Stimulated activated CD8-positive, alpha-beta memory T cell treated with anti-CD3 and anti-CD28 coated beads, Interleukin-7, amount 100 ng/mL, for 48 hours (primary cell): ENCODE measurements at regions not wholly inside any gene's neighbourhood (a gene's known extent, or its start where the extent isn't known, plus 50 kb on each side); places are given as distances from the start of the nearest gene placed in this dataset.

ENCODE experiments used
- DNase-seq, 2 donors: peaks; one replicate each; pipeline ENCODE4 v3.0.0-alpha.2; 2020; ENCODE audit warnings: low read depth in 1 of 2; ENCODE audit errors: extremely low read depth in 1 of 2

GRCh38 chr5:123755653-123756317 lies 243.8 kb downstream of the CSNK1G3 start:
- DNase-seq, result no peak

GRCh38 chr5:123754908-123755307 lies 242.9 kb downstream of the CSNK1G3 start:
- no peak for DNase-seq

GRCh38 chr5:123753937-123754891 lies 242.2 kb downstream of the CSNK1G3 start:
- no peak for DNase-seq

- DNase-seq, result no peak
Measured at GRCh38 chr5:123753180-123753936, 241.4 kb downstream of the CSNK1G3 start.

GRCh38 chr5:123752552-123753179 lies 240.7 kb downstream of the CSNK1G3 start:
- no peak for DNase-seq

- no peak for DNase-seq
Measured at GRCh38 chr5:123751670-123752069, 239.7 kb downstream of the CSNK1G3 start.

- no peak for DNase-seq
Measured at GRCh38 chr5:123748239-123748638, 236.3 kb downstream of the CSNK1G3 start.

GRCh38 chr5:123746683-123747360 lies 234.8 kb downstream of the CSNK1G3 start:
- no peak for DNase-seq

- no peak for DNase-seq
Measured at GRCh38 chr5:123743990-123744583, 232.1 kb downstream of the CSNK1G3 start.

GRCh38 chr5:123735384-123735783 lies 223.4 kb downstream of the CSNK1G3 start:
- DNase-seq, result no peak

- no peak for DNase-seq
Measured at GRCh38 chr5:123732257-123732656, 220.3 kb downstream of the CSNK1G3 start.

GRCh38 chr5:123722451-123722850 lies 210.5 kb downstream of the CSNK1G3 start:
- no peak for DNase-seq

GRCh38 chr5:123721675-123722276 lies 209.8 kb downstream of the CSNK1G3 start:
- DNase-seq, result no peak

GRCh38 chr5:123720955-123721354 lies 209.0 kb downstream of the CSNK1G3 start:
- no peak for DNase-seq

- DNase-seq, result no peak
Measured at GRCh38 chr5:123720339-123720738, 208.4 kb downstream of the CSNK1G3 start.

GRCh38 chr5:123719004-123719403 lies 207.0 kb downstream of the CSNK1G3 start:
- no peak for DNase-seq

GRCh38 chr5:123718238-123718637 lies 206.3 kb downstream of the CSNK1G3 start:
- DNase-seq, result no peak

GRCh38 chr5:123717139-123717538 lies 205.2 kb downstream of the CSNK1G3 start:
- no peak for DNase-seq

GRCh38 chr5:123710031-123710430 lies 198.1 kb downstream of the CSNK1G3 start:
- no peak for DNase-seq
